CD8-positive, alpha-beta memory T cell (primary cell): ENCODE measurements at regions not wholly inside any gene's neighbourhood (a gene's known extent, or its start where the extent isn't known, plus 50 kb on each side); places are given as distances from the start of the nearest gene placed in this dataset.
"Not testable (repeated sequence)": the region's sequence is repeated elsewhere in the genome, so short reads cannot be mapped to it uniquely, and the experiment has no call there.

Experiments used
- CTCF ChIA-PET: fragments of 350-600 bp; sonication (Branson Sonifier 250); formaldehyde crosslinking; loops from one replicate; lab custom pipeline; 2021; ENCODE audit warnings: antibody characterized with exemption; lab: Charles Lee
- POLR2A ChIA-PET: fragments of 350-600 bp; sonication (Branson Sonifier 250); formaldehyde crosslinking; loops from one replicate; lab custom pipeline; 2021; ENCODE audit warnings: antibody characterized with exemption; lab: Charles Lee
- DNase-seq, 5 donors: peaks; one replicate each; pipeline versions ENCODE4 v3.0.0 to v3.0.0-alpha.2; 2020 to 2022; ENCODE audit warnings: mixed read lengths in 1 of 5
- H3K27ac ChIP-seq: one replicate; pipeline ENCODE4 v1.7.0; 2013; ENCODE audit warnings: low read depth, mild to moderate bottlenecking, low read length, moderate library complexity
- H3K27me3 ChIP-seq: 2 replicates; pipeline ENCODE4 v1.7.0; 2013; ENCODE audit warnings: low read length, mild to moderate bottlenecking; ENCODE audit not compliant: insufficient read depth, poor library complexity, severe bottlenecking
- H3K36me3 ChIP-seq: 2 replicates; pipeline ENCODE4 v1.7.0; 2013; ENCODE audit warnings: mild to moderate bottlenecking, low read length, moderate library complexity; ENCODE audit not compliant: insufficient read depth
- H3K4me1 ChIP-seq: 2 replicates; pipeline ENCODE4 v1.7.0; 2013; ENCODE audit warnings: mild to moderate bottlenecking, low read length, moderate library complexity; ENCODE audit not compliant: insufficient read depth
- H3K4me3 ChIP-seq: 2 replicates; pipeline ENCODE4 v1.7.0; 2013; ENCODE audit warnings: mild to moderate bottlenecking, low read length
- H3K9me3 ChIP-seq: 2 replicates; pipeline ENCODE4 v1.7.0; 2013; ENCODE audit warnings: mild to moderate bottlenecking, low read length
- H3K27ac Mint-ChIP-seq, 8 donors: one replicate each; pipeline ENCODE4 v1.8.0; 2020 to 2021; ENCODE audit warnings: mixed read lengths in 8 of 8, mild to moderate bottlenecking in 6 of 8, inconsistent platforms in 3 of 8, moderate library complexity in 3 of 8
- H3K27me3 Mint-ChIP-seq, 2 donors: one replicate each; pipeline ENCODE4 v1.8.0; 2020 to 2021; ENCODE audit warnings: mixed read lengths in 2 of 2, mild to moderate bottlenecking in 1 of 2, moderate library complexity in 1 of 2
- H3K36me3 Mint-ChIP-seq, 3 donors: one replicate each; pipeline ENCODE4 v1.8.0; 2020 to 2021; ENCODE audit warnings: mixed read lengths in 3 of 3, inconsistent platforms in 1 of 3, mild to moderate bottlenecking in 1 of 3
- H3K4me1 Mint-ChIP-seq, 3 donors: one replicate each; pipeline ENCODE4 v1.8.0; 2020 to 2021; ENCODE audit warnings: mixed read lengths in 3 of 3, inconsistent platforms in 1 of 3, mild to moderate bottlenecking in 1 of 3
- H3K4me3 Mint-ChIP-seq, 7 donors: one replicate each; pipeline ENCODE4 v1.8.0; 2020 to 2021; ENCODE audit warnings: mixed read lengths in 7 of 7, mild to moderate bottlenecking in 6 of 7, moderate library complexity in 4 of 7, inconsistent platforms in 2 of 7
- H3K9me3 Mint-ChIP-seq, 5 donors: one replicate each; pipeline ENCODE4 v1.8.0; 2020 to 2022; ENCODE audit warnings: mixed read lengths in 5 of 5, mild to moderate bottlenecking in 3 of 5, moderate library complexity in 2 of 5, inconsistent platforms in 1 of 5

- CTCF ChIA-PET, H3K27me3 Mint-ChIP-seq, H3K27ac Mint-ChIP-seq, H3K4me1 ChIP-seq, H3K9me3 ChIP-seq, H3K27ac ChIP-seq, H3K4me3 ChIP-seq, POLR2A ChIA-PET, H3K36me3 ChIP-seq, H3K36me3 Mint-ChIP-seq, H3K27me3 ChIP-seq, H3K4me3 Mint-ChIP-seq, H3K4me1 Mint-ChIP-seq, DNase-seq: not testable (repeated sequence)
- H3K9me3 Mint-ChIP-seq = peaks cover 2 to 10% (median 6%) of the 10 kb centered on the region in 5 donors
Observed at GRCh38 chr20:30551236-30551635, 706.2 kb upstream of the DEFB115 start.

DNA sequence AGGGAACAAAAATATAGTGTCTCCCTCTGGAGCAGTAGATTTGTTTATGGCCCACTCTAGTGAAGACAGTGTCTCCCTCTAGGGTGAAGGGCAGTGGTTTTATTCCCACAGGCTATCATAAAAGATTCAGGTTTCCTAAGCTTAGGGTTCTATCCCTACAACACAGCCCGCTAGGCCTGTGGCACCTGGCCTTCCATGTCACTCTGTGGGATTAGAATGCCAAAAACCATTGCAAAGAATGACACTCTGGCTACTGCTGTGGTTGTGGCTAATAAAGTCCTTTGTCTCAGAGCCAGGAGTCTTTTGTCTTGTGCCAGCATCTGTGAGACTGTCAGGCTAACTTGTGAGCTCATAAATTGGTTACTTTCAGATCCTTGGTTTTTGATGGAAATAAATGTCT, 700.7 kb upstream of the DEFB115 start:
- H3K27me3 ChIP-seq, DNase-seq, H3K4me3 ChIP-seq, H3K36me3 ChIP-seq, H3K27ac ChIP-seq, H3K36me3 Mint-ChIP-seq, H3K27me3 Mint-ChIP-seq, CTCF ChIA-PET, H3K4me1 Mint-ChIP-seq, H3K4me3 Mint-ChIP-seq, POLR2A ChIA-PET, H3K9me3 ChIP-seq, H3K27ac Mint-ChIP-seq, H3K4me1 ChIP-seq: not testable (repeated sequence)
- peaks cover 2 to 11% (median 3%) of the 10 kb centered on the region in 5 donors for H3K9me3 Mint-ChIP-seq

GRCh38 chr20:30565086-30565485, 692.4 kb upstream of the DEFB115 start:
- DNase-seq, H3K4me3 ChIP-seq, H3K36me3 ChIP-seq, H3K27ac ChIP-seq, CTCF ChIA-PET, H3K4me3 Mint-ChIP-seq, H3K27me3 ChIP-seq, H3K27ac Mint-ChIP-seq, H3K4me1 Mint-ChIP-seq, H3K9me3 ChIP-seq, H3K4me1 ChIP-seq, H3K27me3 Mint-ChIP-seq, H3K36me3 Mint-ChIP-seq, POLR2A ChIA-PET, H3K9me3 Mint-ChIP-seq: not testable (repeated sequence)

GRCh38 chr20:30569867-30570266, 687.6 kb upstream of the DEFB115 start:
- H3K27ac Mint-ChIP-seq, H3K36me3 Mint-ChIP-seq, H3K27me3 ChIP-seq, H3K4me3 ChIP-seq, H3K27me3 Mint-ChIP-seq, H3K4me1 ChIP-seq, H3K36me3 ChIP-seq, H3K4me1 Mint-ChIP-seq, H3K9me3 ChIP-seq, CTCF ChIA-PET, H3K27ac ChIP-seq, POLR2A ChIA-PET, H3K9me3 Mint-ChIP-seq, H3K4me3 Mint-ChIP-seq, DNase-seq: not testable (repeated sequence)

- H3K36me3 Mint-ChIP-seq, H3K9me3 ChIP-seq, H3K4me1 ChIP-seq, H3K4me3 Mint-ChIP-seq, H3K36me3 ChIP-seq, H3K27me3 ChIP-seq, H3K4me1 Mint-ChIP-seq, POLR2A ChIA-PET, CTCF ChIA-PET, H3K27ac ChIP-seq, DNase-seq, H3K9me3 Mint-ChIP-seq, H3K27me3 Mint-ChIP-seq, H3K4me3 ChIP-seq, H3K27ac Mint-ChIP-seq: not testable (repeated sequence)
Observed at GRCh38 chr20:30570622-30571021, 686.8 kb upstream of the DEFB115 start.

- H3K27ac Mint-ChIP-seq, H3K4me3 ChIP-seq, H3K4me1 Mint-ChIP-seq, H3K9me3 Mint-ChIP-seq, H3K27me3 ChIP-seq, H3K36me3 Mint-ChIP-seq, DNase-seq, H3K4me3 Mint-ChIP-seq, H3K4me1 ChIP-seq, POLR2A ChIA-PET, H3K9me3 ChIP-seq, H3K27ac ChIP-seq, H3K27me3 Mint-ChIP-seq, H3K36me3 ChIP-seq, CTCF ChIA-PET: not testable (repeated sequence)
Observed at GRCh38 chr20:30574337-30574736, 683.1 kb upstream of the DEFB115 start.

GRCh38 chr20:30579069-30579468, 678.4 kb upstream of the DEFB115 start:
- DNase-seq, H3K4me3 Mint-ChIP-seq, POLR2A ChIA-PET: not testable (repeated sequence)

GRCh38 chr20:30579824-30580438, 677.5 kb upstream of the DEFB115 start:
- H3K4me3 ChIP-seq, H3K27me3 Mint-ChIP-seq, H3K4me1 ChIP-seq, H3K36me3 Mint-ChIP-seq, H3K9me3 Mint-ChIP-seq, POLR2A ChIA-PET, DNase-seq, CTCF ChIA-PET, H3K9me3 ChIP-seq, H3K27me3 ChIP-seq, H3K4me1 Mint-ChIP-seq, H3K4me3 Mint-ChIP-seq, H3K27ac ChIP-seq, H3K36me3 ChIP-seq, H3K27ac Mint-ChIP-seq: not testable (repeated sequence)

More at GRCh38 chr20:30579069-30579468, 678.4 kb upstream of the DEFB115 start:
- H3K9me3 ChIP-seq, H3K9me3 Mint-ChIP-seq, H3K27me3 ChIP-seq, H3K4me1 ChIP-seq, H3K36me3 ChIP-seq, H3K27ac Mint-ChIP-seq, H3K27me3 Mint-ChIP-seq, H3K4me3 ChIP-seq, CTCF ChIA-PET, H3K4me1 Mint-ChIP-seq, H3K27ac ChIP-seq, H3K36me3 Mint-ChIP-seq: not testable (repeated sequence)

GRCh38 chr20:30581839-30582238, 675.6 kb upstream of the DEFB115 start:
- H3K27ac Mint-ChIP-seq, H3K4me1 ChIP-seq, H3K4me1 Mint-ChIP-seq, H3K4me3 Mint-ChIP-seq, H3K9me3 Mint-ChIP-seq, H3K27ac ChIP-seq, H3K4me3 ChIP-seq, POLR2A ChIA-PET, H3K36me3 ChIP-seq, CTCF ChIA-PET, DNase-seq, H3K9me3 ChIP-seq, H3K36me3 Mint-ChIP-seq, H3K27me3 ChIP-seq: not testable (repeated sequence)
- peaks cover 8 to 11% of the 10 kb centered on the region in 2 donors for H3K27me3 Mint-ChIP-seq
